HL-60/S4 treated with phorbol 12-myristate 13-acetate at 8.2 ng/mL for 4 days and 3 days (cell line): ENCODE measurements at regions not wholly inside any gene's neighbourhood (a gene's known extent, or its start where the extent isn't known, plus 50 kb on each side); places are given as distances from the start of the nearest gene placed in this dataset.

Experiments used
- in situ Hi-C: fragments of 300-500 bp; cut with MboI; formaldehyde crosslinking; loops from 2 replicates; pipeline ENCODE4 v1.15.0; 2022; ENCODE audit warnings: low sequenced_read_pairs

DNA sequence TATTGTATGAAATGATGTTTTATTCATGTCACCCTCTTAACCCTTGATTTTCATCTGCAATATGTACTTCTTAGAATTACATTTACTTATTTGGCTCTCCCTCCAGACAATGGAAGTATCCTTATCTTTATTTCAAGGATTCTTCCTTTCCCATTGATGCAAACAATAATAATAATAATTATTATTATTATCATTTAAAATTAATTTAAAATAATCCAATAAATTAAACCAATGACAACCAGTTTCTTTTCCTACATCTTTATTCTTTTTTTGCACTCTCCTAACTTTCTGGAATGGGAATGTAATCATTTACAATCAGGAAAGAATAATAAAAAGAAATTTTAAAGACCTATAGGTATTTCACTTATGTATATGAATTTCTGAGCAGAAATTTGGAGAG lies 504.4 kb downstream of the INHBA start:
- in situ Hi-C loops = no loop called here

DNA sequence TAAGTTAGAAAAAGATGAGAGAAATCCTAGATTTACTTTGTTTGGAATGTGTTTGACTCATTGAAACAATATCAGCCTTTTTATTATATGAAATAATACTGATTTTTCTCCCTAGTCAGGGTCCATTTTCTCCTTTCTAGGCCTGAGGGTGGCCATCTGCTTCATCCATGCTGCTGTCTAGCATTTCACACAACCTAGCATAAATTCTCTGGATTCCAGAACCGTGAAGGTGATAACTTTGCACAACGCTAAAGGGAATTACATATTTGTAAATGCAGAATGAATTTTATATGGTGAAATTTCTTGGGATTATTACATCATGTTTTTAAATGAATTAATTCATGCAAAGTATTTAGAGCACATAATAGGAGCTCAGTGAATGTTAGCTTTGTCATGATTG lies 505.1 kb downstream of the INHBA start:
- in situ Hi-C loops = no loop called here

DNA sequence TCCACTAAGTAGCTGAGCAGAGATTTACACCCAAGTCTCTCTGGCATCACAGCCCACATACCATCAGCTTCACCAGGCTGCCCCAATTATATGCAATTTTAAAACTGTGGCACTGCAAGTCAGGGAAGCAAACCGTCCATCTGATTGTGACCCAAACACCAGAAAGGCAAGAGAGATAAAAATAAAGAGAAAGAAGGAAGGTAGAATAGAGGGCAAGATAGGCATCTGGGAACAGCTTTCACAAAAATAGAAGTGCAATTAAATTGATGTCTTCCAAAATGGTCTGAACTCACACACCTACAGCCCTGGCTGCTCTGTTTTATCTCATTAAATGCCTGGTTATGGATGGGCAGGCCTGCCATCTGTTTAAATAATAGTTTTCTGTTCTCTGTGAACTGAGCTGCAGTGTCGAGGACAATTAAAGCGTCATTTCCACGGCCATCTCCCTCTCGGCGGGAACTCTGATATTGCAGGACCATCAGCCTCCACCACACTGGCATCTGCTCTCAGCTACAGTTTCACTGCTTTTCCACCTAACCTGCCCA lies 509.1 kb downstream of the INHBA start:
- in situ Hi-C loops = no loop called here

DNA sequence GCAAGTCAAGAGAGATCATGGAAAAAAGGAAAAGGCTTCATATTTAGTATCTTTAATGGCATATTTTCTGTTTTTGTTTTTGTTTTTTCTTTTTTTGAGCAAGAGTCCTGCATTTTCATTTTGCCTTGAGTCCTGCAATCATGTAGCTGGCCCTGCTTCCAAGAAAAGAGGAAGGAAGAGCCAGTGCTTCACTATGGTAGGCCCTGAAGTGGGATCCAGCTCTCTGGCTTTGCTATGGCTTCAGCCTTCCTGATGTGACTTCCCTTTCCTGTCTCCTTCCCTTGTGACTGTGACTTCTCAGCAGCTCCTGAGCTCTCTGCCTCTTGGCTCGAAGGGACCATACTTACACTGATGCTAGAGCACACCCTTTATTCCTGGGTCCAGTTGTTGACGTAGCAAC lies 512.3 kb downstream of the INHBA start:
- in situ Hi-C loops = no loop called here

DNA sequence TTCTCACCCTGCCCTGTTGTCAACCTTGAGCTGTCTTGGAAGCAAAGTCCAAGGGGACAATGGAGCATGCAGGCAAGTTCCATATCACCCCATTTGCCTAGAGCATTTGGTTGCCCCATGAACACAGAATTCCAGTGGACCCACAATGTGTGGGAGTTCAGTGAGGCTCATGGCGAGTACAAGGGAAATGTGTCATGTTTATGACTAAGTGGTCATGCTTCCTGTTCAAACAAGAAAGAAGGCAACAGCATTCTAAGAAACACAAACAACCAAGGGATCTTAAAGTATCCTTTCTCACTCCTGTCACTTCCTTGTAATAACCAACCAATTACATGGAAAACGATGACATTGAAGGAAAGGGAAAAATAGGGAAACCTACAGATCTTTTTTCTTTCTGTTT lies 513.0 kb downstream of the INHBA start:
- in situ Hi-C loops = no loop called here

DNA sequence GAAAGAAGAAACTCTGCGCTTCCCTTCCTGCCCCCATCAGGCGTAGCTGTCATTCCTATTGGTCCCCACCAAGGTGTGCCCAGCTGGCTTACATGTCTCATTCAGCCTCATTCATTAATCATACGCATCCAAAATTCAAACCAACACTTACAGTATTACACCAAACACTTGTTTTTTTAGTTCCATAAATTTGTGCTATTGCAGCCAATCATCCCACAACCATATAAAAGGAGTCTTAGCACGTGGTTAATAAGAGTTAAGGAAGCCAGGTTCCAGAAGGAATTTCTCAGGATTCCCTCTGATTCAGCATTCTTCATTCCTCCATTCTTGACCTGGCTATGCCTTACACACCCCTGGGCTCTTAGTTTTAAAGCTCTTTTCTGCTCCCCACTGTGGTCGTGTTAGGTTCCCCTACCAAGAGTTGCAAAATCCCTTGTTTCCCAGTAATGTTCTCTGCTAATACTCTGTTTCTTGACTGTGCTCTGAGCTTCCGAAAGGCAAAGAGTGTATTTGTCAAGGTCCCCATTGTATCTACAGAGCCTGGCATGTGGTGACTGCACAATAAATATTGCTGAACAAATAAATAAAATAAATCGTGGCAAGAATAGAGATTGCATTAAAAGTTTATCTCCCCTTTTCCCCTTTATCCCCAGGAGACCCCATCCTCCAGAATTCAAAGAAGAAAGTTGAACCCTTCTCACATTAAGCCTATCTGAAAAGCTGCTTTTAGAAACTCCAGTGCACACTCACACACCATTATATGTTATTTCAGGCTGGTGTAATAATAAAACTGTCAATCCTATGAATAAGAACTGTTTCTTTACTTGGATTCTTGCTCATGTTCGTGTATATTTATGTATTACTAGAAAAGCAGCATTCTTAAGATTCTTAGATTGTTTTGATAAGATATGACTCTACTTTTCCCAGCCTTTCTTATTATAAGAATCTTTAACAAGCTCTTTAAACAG lies 514.4 kb downstream of the INHBA start:
- in situ Hi-C loops = no loop called here

DNA sequence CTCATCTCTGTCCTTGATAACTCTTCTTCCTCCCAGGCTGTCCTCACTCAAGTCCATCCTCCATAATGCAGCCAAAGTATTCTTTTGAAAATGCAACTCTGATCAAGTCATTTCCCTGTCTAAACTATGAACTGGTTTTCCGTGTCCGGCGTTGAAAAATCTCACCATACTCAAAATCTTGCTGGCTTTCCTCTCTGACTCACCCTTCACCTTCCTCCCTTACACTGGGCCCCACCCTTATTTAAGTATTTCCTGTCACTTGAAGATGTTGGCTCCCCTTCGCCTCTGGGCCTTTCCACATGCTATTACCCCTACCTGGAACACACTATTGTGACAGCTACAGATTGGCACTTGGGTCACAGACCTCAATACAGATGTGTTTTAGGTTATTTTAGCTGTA lies 515.6 kb downstream of the INHBA start:
- in situ Hi-C loops = no loop called here

DNA sequence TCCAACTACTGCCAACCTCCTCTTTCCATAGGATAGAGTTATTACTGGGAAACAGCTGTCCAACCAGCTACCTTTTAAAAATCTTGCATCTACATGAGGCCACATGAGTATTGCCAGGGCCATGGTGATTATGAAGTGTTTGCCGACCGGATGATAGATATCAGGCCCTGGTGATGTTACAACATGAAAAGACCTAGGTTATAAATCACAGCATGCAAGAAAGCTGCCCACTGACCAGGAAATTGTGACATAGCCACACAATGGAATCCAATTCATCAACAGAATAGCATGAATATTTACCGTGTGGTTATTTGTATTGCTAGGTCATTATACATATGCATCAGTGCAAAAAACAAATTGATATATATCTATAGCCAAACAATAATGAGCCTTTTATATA lies 517.0 kb downstream of the INHBA start:
- in situ Hi-C loops = no loop called here

DNA sequence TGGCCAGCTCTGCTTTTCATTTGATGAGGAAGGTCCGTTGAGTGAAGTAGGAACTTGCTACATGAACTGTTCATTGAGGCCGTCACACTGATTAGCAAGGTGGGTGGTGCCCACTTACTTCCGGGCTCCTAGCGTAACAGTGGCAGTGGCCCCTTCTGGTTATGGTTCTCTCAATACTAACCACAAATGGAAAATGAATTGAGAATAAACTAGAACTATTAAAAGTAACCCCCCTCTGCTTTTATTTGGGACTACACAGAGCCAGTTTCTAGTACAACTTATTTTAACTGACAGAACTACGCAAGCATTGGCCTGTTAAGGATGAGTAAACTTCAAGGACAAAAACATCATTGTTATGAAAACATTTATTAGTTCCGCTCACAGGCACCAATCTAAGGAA lies 519.1 kb downstream of the INHBA start:
- in situ Hi-C loops = no loop called here

DNA sequence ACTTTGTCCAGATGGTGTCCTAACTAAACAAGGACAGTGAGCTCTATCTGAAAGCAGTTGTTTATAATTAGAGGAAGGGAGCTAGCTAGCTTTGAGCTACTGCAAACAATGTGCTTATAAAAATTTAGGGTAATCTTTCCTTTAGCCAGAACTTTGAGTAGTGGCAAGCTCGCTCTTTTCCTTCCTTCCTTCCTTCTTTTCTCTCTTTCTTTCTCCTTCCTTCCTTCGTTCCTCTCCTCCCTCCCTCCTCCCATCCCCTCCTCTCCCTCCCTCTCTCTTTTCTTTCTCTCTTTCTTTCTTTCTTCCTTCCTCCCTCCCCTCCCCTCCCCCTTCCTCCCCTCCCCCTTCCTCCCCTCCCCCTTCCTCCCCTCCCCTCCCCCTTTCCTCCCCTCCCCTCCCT lies 520.1 kb downstream of the INHBA start:
- in situ Hi-C loops = no loop called here

DNA sequence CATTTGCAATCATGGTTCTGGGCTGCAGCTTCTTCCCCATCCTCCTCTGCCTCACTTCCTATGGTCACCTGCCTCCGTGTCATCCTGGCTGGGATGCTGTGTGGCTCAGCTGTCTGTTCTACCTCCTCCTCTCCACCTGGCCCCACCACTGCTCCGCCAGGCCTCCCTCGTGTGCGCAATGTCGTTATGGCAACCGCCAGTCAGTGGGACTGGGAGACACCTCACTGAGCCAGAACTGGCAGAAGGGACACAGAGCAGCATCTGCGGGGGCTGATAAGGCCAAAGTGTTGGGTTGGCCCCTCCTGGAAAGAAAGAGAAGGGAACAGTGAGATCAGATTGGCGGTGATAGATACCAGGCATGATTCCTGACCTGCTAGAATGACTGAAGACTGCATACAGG lies 527.5 kb downstream of the INHBA start:
- in situ Hi-C loops = no loop called here

DNA sequence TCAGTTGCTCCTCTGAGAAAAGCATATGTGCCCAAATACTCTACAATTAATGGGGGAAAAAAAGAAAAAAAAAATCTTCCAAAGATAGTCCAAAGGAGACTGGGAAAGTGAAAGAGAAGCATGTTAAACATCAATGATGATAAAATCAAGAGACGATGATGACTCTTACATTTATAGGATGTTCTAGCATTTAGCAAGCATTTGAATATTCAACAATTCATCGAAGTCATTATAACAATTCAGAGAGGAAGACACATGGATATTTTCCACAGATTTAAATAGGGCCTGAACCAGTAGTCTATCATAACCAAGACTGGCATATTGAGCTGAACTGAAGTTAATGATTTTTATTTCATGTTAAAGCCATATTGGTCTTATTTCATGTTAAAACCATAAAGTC lies 528.4 kb downstream of the INHBA start:
- in situ Hi-C loops = no loop called here

DNA sequence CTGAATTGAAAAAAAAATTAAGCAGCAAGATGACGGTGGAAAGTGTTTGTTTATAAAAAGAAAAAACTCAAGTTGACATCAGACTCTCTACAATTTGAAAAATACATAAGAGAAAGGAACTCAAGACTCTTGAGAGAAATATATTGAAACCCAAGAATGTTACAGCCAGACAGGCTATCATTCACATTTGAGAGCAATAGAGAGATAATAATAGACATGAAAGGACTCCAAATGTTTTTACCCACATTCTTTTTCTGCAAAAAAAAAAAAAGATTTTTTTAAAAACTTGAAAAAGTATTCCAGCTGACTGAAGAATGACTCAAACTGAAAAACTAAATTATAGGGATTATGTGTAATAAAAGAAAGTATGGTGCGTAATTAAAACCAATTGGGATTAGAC lies 532.4 kb downstream of the INHBA start:
- in situ Hi-C loops = no loop called here

DNA sequence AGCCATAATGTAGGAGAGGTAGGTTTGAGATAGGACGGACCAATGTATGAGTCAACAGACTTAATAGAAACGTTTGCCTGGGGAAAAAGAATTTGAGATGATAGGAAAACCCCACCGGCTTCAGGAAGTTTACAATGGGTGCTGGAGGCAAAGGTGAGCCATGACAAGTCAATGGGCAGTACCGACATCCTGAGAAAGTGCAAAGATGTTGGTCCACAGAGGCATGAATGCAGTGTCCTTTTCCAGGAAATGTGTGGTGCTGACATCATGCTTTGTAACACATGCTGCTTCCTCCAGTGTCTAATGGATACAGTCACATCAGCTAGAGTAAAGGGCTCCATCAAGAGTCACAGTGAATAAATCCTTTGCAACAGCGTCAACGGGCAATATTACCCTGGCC lies 533.6 kb downstream of the INHBA start:
- in situ Hi-C loops = no loop called here

DNA sequence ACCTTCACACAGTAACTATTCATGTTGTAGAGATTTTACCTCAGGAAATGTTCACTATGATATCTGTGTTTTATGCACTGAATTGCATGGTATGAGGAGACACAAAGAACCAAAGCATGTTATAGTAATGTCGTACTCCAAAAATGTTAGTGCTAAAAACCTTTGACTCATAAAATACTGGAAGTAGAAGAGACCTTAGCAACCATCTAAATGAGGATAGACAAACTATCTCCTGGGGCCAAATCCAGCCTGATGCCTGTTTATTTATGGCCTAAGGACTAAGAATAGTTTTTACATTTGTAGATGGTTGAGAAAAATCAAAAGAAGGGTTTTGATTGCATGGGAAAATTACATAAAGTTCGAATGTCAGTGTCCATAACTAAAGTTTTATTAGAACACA lies 535.1 kb downstream of the INHBA start:
- in situ Hi-C loops = no loop called here

DNA sequence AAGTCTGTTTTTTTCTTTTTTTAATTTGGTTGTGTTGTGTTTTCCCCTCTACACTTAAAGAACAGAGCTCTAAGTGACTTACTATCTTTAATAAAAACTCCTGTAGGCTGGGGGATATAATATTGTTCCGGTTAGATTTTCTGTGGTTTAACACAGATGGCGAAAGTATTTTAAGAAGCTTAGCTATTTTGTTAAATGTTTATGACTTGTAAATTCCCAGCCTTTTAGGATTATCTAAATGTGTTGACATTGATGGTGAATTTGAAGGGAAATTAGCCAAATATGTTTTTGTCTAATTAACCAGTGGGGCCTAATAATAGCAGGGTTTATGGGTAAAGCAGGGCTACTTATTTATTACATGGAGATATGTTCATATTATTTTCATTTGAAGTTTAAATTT lies 538.5 kb downstream of the INHBA start:
- in situ Hi-C loops = no loop called here

DNA sequence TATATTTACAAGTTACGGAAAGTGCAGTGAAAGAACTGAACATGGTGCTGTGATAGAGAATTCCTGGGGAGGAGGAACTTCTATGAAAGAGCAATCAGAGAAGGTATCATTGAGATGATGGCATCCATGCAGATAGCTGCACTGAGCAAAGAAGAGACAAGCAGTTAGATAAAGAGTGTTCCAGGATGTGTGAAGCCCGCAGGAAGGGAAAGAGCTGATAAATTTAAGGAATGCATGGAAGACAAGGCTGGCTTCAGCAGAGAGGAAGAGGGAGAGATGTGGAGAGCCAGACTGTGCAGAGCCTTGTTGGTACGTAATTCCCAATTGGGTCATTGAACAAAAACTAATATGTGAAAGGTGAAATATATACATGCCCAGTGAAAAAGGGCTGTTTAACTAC lies 538.9 kb downstream of the INHBA start:
- in situ Hi-C loops = no loop called here

DNA sequence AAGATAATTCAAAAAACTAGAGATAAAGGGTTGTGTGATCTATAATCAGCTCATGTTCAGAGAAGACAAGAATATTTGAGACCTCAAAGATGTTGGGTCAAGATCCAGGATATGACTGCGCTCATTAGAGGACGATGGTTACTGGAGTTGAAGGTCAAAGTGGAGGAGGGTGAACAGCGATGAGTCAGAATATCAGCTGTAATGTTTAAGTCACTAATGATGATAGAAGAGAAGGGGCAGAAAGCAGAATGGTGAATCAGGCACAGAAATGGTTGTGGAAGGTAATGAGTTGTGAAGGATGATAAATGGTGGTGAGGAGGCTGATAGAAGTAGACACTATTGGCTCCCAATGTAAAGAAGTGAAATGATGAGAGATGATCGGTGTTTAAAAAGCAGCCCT lies 540.3 kb downstream of the INHBA start:
- in situ Hi-C loops = no loop called here

DNA sequence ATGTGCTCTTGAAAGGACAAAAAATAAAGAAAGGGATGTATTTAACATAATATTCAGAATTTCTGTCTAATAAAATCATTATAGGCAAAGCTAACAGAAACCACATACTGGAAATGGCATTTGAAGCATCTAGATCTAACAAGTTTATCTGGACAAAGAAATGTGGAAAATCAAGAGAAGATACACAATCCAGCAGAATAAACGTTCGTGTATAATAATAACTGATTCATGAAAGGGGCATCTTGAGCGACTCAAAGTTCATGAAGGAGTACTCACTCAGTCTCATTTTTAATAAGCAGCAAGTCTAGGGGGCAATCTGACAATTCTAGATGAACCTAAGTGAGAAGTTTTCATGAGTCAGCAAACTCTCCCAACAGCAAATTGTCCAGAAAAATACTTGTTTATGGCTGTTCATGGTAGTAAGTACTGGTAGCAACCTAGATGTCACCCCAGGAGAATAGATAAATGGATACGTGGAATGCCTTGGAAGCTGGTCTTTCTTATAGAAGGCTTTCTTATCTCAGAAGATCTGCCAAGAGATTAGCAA lies 541.8 kb downstream of the INHBA start:
- in situ Hi-C loops = no loop called here

DNA sequence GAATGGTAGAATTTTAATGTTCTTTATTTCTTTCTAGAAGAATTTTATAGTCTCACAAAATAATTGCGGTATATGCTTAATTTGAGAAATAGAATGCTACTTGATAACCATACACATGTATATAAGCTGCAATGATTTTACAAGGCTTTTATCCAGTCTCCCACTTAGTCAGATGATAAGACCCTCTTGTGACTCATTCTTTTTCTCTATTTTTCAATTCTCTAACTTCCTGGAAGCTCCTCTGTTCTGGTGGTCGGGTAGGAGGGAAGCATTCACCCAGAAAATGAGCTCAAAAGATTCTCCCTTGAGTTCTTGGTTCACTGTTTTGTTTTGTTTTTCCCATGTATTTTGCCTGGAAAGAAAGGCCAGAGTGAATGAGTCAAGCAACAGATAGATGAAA lies 546.6 kb downstream of the INHBA start:
- in situ Hi-C loops = no loop called here

DNA sequence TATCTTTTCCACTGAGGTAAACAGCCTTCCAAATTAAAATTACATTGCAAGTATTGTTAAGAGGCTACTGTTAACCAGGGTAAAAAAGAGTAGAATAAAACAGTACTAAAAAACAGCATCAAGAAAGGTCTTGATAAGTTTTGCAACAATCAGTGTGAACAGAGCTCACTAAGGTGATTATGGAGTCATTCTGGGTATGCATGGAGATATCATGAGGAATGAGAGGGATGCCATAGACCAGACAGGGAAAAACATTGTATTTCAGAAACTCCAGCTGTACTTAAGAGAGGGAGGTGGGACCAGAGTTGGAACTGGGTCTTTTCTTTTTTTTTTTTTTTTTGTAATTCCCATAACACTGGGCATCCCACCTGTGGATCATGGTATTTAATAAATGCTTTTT lies 549.6 kb downstream of the INHBA start:
- in situ Hi-C loops = no loop called here

DNA sequence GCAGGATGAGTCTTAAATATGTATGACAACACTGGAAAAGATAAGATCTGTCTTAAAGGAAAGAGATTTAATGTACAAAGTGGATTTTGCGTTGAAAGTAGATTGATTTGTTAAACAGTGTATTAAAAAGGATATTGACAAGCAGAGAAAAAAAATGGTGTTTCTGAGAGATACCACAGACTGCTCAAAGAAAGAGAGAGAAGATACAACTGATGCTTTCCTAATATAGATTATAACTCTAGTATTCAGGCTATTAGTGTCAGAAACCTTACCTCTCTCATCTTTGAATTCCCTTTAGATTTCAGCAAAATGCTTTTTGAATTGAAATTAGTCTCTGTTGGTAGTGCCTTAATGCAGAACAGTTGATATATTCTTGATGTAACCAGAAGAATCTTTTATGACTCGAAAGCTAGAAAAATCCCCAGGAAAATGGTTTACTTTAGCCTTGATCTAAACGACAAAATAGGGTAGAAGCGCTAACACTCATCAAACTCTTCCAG lies 550.7 kb downstream of the INHBA start:
- in situ Hi-C loops = no loop called here
